Left ventricle myocardium inferior (tissue), 1 donor: ENCODE measurements at regions not wholly inside any gene's neighbourhood (a gene's known extent, or its start where the extent isn't known, plus 50 kb on each side); places are given as distances from the start of the nearest gene placed in this dataset.

Experiments used
- DNase-seq: peaks from one replicate; pipeline ENCODE4 v3.0.0-alpha.2; 2020
- H3K27ac ChIP-seq: fragments of 200-600 bp; replicated peaks from 2 replicates; pipeline ENCODE4 v1.8.0; 2021
- H3K27me3 ChIP-seq: fragments of 200-600 bp; 2 replicates; pipeline ENCODE4 v1.8.0; 2021; ENCODE audit warnings: low read depth
- H3K36me3 ChIP-seq: fragments of 200-600 bp; 2 replicates; pipeline ENCODE4 v1.8.0; 2021
- H3K4me1 ChIP-seq: fragments of 200-600 bp; 2 replicates; pipeline ENCODE4 v1.8.0; 2021
- H3K4me3 ChIP-seq: fragments of 200-600 bp; 2 replicates; pipeline ENCODE4 v1.8.0; 2021; ENCODE audit warnings: mild to moderate bottlenecking, moderate library complexity
- H3K9me3 ChIP-seq: fragments of 200-600 bp; replicated peaks from 2 replicates; pipeline ENCODE4 v1.8.0; 2021
- intact Hi-C: fragments of 100-400 bp; cut with micrococcal nuclease; formaldehyde crosslinking; loops from one replicate; pipeline ENCODE4 v1.11.0; 2022
- TF ChIP-seq, protein P1 (sequence below): fragments of 200-600 bp; IDR thresholded peaks from 2 replicates; pipeline ENCODE4 v1.8.0; 2021; ENCODE audit warnings: antibody characterized with exemption, mild to moderate bottlenecking, borderline replicate concordance
- donor health status: DM: no; HTN: yes; CAD: no; lungs with severe emphysema.

DNA sequence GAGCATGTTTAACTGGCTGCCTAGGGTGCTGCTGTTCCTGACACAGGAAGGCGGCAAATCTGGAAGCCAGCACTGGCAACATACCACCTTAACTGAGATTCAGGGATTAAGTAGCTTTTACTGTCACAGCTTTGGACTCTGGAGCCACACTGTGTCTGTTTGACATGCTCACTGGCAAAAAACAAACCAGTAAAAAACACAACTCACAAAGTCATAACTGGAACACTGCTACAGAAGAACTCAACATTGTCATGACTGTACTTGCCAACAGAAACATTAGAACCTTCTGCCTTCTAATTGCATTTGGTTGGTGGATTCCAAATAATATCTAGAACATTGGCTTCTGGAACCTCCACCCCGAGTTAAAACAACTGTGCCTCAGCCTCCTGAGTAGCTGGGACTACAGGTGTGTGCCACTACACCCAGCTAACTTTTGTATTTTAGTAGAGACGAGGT is 117.6 kb downstream of the TTC6 start:
- no peak overlapping the region for H3K4me3 ChIP-seq
- H3K36me3 ChIP-seq: no peaks in the 10 kb centered on the region
- no peak for DNase-seq
- no peak overlapping the region for H3K27ac ChIP-seq
- no peaks in the 10 kb centered on the region for H3K4me1 ChIP-seq
- no peaks in the 10 kb centered on the region for H3K9me3 ChIP-seq
- intact Hi-C loops: no loop called here
- TF ChIP-seq, protein P1, sequence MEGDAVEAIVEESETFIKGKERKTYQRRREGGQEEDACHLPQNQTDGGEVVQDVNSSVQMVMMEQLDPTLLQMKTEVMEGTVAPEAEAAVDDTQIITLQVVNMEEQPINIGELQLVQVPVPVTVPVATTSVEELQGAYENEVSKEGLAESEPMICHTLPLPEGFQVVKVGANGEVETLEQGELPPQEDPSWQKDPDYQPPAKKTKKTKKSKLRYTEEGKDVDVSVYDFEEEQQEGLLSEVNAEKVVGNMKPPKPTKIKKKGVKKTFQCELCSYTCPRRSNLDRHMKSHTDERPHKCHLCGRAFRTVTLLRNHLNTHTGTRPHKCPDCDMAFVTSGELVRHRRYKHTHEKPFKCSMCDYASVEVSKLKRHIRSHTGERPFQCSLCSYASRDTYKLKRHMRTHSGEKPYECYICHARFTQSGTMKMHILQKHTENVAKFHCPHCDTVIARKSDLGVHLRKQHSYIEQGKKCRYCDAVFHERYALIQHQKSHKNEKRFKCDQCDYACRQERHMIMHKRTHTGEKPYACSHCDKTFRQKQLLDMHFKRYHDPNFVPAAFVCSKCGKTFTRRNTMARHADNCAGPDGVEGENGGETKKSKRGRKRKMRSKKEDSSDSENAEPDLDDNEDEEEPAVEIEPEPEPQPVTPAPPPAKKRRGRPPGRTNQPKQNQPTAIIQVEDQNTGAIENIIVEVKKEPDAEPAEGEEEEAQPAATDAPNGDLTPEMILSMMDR: no peak
- no peaks in the 10 kb centered on the region for H3K27me3 ChIP-seq

DNA sequence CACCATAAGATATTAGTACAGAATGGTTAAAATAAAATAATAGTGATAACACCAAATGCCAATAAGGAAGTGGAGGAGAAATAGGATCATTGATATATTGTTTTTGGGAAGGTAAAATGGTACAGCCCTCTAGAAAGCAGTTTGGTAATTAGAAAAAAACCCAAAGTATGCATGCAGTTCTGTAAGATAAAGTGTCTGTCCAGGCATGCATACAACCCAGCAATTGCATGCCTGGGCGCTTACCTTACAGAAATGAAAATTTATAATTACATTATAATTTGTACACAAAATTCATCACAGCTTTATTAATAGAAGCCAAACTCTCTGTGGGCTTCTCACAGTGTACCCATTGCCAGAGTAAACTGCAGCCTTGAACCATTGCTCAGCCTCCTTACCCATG is 124.7 kb downstream of the TTC6 start:
- TF ChIP-seq, protein P1: no peak
- DNase-seq: no peak

DNA sequence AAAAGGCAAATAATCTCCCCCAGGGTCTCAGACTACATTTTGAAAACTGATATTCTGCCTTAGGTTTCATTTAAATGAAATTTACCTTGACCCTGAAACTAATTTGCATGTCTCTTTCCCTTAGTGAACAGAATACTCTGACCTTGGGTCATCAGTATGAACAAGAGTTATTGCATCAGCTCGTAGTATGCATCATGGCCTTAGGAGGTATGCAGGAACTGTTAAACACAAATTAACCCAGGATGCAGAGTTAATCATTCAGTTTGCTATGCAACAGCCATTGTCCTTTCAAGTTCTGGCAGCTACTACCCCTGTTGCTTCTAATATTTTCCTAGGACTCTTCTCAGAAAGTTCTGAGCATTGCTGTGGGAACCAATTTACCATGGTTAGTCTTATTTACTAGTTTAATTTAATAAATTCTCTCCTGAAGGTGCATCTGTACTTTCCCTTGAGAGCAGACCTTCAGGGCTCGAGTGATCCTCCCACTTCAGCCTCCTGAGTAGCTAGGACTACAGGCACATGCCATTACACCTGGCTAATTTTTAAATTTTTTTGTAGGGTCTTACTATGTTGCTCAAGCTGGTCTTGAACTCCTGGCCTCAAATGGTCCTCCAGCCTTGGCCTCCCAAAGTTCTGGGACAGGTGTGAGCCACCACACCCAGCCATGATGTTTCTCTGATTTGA is 126.7 kb downstream of the TTC6 start:
- TF ChIP-seq, protein P1: no peak
- no peak for DNase-seq
- no peak overlapping the region for H3K4me3 ChIP-seq
- intact Hi-C loops: no loop called here
- H3K27me3 ChIP-seq: no peaks in the 10 kb centered on the region
- no peak overlapping the region for H3K27ac ChIP-seq
- H3K9me3 ChIP-seq: peaks cover 6% of the 10 kb centered on the region
- H3K36me3 ChIP-seq: no peaks in the 10 kb centered on the region
- H3K4me1 ChIP-seq: no peaks in the 10 kb centered on the region

More for the DNA sequence above, 124.7 kb downstream of the TTC6 start:
- no peaks in the 10 kb centered on the region for H3K36me3 ChIP-seq
- no peaks in the 10 kb centered on the region for H3K4me1 ChIP-seq
- H3K9me3 ChIP-seq: peaks cover 6% of the 10 kb centered on the region
- H3K27ac ChIP-seq: no peak overlapping the region
- H3K4me3 ChIP-seq: no peak overlapping the region
- no peaks in the 10 kb centered on the region for H3K27me3 ChIP-seq
- intact Hi-C loops: no loop called here

DNA sequence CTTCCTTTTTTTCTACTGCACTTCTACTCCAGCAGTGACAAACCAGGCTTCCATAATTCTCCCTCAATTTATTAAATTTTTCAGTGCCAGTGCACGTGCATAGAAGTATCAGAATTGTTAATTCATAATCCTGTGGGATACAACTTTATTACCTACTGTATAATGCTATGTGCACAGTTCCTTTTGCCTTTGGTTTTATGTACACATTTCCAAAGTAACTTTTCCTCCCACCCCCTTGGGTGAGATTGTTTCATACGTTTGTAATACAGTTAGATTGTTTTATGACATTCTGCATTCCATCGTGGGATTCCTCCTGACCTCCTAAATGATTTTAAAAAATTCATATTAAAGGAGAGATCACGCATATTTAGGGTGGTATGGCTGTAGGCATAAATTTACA is 128.1 kb downstream of the TTC6 start:
- no peaks in the 10 kb centered on the region for H3K27me3 ChIP-seq
- no peak overlapping the region for H3K4me3 ChIP-seq
- DNase-seq: no peak
- H3K4me1 ChIP-seq: no peaks in the 10 kb centered on the region
- TF ChIP-seq, protein P1: no peak
- intact Hi-C loops: no loop called here
- H3K27ac ChIP-seq: no peak overlapping the region
- peaks cover 6% of the 10 kb centered on the region for H3K9me3 ChIP-seq
- H3K36me3 ChIP-seq: no peaks in the 10 kb centered on the region

DNA sequence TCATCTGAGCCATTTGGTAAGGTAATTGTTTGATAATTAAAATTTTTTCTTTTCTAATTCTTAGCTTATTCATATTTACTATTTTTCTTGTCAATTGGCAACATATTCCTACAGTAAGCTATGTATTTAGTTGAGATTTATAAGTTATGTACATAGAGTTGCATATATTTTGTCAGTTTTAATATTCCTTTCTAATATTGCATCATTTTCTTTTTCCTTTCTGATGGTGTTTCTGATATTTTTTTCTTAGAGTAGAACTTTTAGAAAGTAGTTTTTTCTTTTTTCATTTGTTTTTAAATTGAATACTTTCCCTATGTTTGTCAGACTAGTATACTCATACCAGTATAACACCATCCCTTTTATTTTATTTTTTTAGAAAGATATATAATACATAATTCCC is 131.3 kb downstream of the TTC6 start:
- Histone ChIP-seq H3K9me3 (no peaks in the 10 kb centered on the region), H3K36me3 (no peaks in the 10 kb centered on the region), H3K4me1 (no peaks in the 10 kb centered on the region), H3K27me3 (no peaks in the 10 kb centered on the region), H3K4me3 (no peak overlapping the region), H3K27ac (no peak overlapping the region)
- TF ChIP-seq, protein P1: no peak
- no peak for DNase-seq
- intact Hi-C loops: no loop called here
